GM12865 (cell line): ENCODE measurements at regions not wholly inside any gene's neighbourhood (a gene's known extent, or its start where the extent isn't known, plus 50 kb on each side); places are given as distances from the start of the nearest gene placed in this dataset.

Experiments used
- DNase-seq: peaks from one replicate; pipeline ENCODE4 v3.0.0; 2010; ENCODE audit warnings: low read depth
- H3K4me3 ChIP-seq: 2 replicates; pipeline ENCODE4 v1.5.1; 2011; ENCODE audit warnings: mild to moderate bottlenecking, low read depth, low read length, control low read depth
- TF ChIP-seq, protein P1 (sequence below): IDR thresholded peaks from 2 replicates; pipeline ENCODE4 v1.5.1; 2011; ENCODE audit warnings: low read length, control low read depth, low read depth, inconsistent platforms; ENCODE audit not compliant: insufficient read depth; ENCODE audit errors: missing control alignments

GRCh38 chr1:187469836-187470235 is 641.1 kb downstream of the PLA2G4A start:
- TF ChIP-seq, protein P1, sequence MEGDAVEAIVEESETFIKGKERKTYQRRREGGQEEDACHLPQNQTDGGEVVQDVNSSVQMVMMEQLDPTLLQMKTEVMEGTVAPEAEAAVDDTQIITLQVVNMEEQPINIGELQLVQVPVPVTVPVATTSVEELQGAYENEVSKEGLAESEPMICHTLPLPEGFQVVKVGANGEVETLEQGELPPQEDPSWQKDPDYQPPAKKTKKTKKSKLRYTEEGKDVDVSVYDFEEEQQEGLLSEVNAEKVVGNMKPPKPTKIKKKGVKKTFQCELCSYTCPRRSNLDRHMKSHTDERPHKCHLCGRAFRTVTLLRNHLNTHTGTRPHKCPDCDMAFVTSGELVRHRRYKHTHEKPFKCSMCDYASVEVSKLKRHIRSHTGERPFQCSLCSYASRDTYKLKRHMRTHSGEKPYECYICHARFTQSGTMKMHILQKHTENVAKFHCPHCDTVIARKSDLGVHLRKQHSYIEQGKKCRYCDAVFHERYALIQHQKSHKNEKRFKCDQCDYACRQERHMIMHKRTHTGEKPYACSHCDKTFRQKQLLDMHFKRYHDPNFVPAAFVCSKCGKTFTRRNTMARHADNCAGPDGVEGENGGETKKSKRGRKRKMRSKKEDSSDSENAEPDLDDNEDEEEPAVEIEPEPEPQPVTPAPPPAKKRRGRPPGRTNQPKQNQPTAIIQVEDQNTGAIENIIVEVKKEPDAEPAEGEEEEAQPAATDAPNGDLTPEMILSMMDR, result no peak
- no peak for DNase-seq
- H3K4me3 ChIP-seq, result no peak overlapping the region

GRCh38 chr1:187471555-187471954 is 642.8 kb downstream of the PLA2G4A start:
- TF ChIP-seq, protein P1, result no peak
- H3K4me3 ChIP-seq, result no peak overlapping the region
- no peak for DNase-seq

- TF ChIP-seq, protein P1, result no peak
- DNase-seq, result no peak
- H3K4me3 ChIP-seq, result no peak overlapping the region
Measured at GRCh38 chr1:187474336-187474735, 645.6 kb downstream of the PLA2G4A start.

DNA sequence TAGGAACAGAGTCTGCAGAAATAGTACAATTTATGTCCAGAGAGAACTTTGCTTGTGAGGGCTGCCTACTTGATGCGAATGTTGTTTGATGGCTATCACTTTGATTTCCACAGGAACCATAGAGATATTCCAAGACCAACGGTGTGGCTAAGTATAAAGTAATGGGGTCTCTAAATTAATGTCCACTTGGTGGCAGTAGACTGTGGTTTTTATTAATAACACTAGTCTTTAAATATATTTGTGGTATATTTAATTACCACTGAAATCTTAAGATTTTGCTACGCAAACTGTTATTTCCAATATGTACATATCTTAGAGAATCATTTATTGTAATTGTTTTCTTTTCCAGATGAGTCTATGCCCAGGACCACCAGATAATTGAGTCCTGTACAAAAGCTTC is 647.9 kb downstream of the PLA2G4A start:
- H3K4me3 ChIP-seq, result no peak overlapping the region
- no peak for DNase-seq
- TF ChIP-seq, protein P1, result peak; percentile 3

DNA sequence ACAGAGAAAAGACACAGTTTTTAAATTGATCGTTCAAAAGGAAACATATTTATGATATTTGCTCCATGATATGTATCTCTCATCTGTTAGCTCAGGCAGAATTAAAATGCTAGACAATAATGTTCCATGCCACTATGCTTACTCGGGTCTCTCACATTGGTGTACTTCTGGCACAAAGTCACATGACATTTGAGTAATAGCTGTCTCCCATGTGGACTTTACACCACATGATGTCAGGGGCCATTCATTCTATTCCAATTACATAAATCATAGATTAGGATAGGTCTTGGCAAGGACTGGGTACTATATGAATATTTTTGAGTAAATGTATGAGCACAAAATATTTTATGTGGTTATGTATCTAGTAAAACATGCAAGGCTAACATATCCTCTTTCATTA is 648.4 kb downstream of the PLA2G4A start:
- no peak for DNase-seq
- TF ChIP-seq, protein P1, result no peak
- no peak overlapping the region for H3K4me3 ChIP-seq

GRCh38 chr1:187477535-187477934 is 648.8 kb downstream of the PLA2G4A start:
- TF ChIP-seq, protein P1, result no peak
- H3K4me3 ChIP-seq, result no peak overlapping the region

GRCh38 chr1:187481581-187482148 is 652.9 kb downstream of the PLA2G4A start:
- TF ChIP-seq, protein P1, result no peak
- H3K4me3 ChIP-seq, result no peak overlapping the region
- no peak for DNase-seq

More at GRCh38 chr1:187477535-187477934, 648.8 kb downstream of the PLA2G4A start:
- no peak for DNase-seq
